EL (cell line): ENCODE measurements at regions not wholly inside any gene's neighbourhood (a gene's known extent, or its start where the extent isn't known, plus 50 kb on each side); places are given as distances from the start of the nearest gene placed in this dataset.

ENCODE experiments used
- DNase-seq: peaks from one replicate; pipeline ENCODE4 v3.0.0-alpha.2; 2016

- DNase-seq, result no peak
Measured at GRCh38 chr9:115966660-115967059, 186.9 kb upstream of the PAPPA start.

DNA sequence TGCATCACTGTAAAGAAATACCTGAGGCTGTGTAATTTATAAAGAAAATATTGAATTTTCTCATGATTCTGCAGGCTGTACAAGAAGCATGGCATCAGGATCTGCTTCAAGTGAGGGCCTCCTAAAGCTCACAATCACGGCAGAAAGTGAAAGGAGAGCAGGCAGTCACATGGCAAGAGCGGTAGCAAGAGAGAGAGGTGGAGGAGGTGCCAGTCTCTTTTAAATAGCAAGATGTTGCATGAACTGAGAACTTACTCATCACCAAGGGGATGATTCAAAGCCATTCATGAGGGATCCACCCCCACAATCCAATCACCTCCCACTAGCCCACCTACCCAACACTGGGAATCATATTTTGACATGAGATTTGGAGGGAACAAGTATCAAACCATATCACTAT is 184.5 kb upstream of the PAPPA start:
- no peak for DNase-seq

GRCh38 chr9:115972362-115972761 is 181.2 kb upstream of the PAPPA start:
- DNase-seq, result no peak

DNA sequence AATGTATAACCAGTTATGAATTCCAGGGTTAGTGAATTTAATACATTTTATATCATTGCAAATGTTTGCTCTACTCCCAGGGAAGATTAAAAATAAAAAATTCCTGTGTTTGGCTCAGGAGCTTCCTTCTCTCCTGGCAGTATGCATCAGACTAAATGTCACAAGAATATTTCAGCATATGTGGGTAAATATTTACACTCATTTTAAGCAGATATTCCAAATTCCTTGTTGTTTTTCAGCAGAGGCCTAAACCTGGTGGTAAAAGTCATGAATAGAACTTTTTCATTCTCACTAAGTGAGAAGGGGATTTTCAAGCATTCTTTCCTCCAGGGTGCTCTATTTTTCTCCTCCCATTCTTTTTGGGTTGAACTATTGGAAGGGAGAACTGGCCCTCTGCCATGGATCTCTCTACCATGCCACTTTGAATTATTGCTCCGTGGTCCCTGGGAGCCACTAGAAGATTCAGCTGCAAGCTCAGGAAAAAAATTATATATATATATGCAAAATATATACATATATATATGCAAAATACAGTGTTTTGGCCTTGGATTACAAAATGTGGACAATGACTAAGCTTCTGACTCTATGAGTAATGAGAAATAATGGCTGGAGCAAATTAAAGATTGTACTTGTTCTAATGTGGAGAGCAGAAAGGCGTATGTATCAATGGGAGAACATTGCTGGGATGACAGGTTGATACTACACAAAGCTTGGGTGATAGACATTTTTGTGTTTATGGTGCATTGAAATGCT is 180.6 kb upstream of the PAPPA start:
- DNase-seq, result no peak

DNA sequence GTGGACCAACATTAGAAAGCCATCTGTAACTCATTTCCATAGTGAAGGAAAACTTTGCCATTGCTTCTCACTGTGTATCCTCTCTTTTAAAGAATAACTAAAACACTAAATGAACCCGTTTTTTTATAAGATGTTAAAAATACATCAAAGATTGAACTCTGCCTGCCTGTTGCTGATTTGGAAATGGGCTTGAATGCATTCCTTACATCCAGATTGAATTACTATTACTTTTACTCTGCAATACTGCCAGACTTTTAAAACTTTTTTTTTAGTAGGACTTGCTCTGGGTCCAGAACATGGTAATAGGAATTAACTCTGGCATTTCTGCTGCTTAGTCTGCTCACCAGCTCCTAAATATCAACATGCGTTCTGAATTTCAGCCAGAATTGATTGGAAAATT is 176.8 kb upstream of the PAPPA start:
- DNase-seq, result no peak

- DNase-seq, result no peak
Measured at GRCh38 chr9:115978091-115978490, 175.5 kb upstream of the PAPPA start.

DNA sequence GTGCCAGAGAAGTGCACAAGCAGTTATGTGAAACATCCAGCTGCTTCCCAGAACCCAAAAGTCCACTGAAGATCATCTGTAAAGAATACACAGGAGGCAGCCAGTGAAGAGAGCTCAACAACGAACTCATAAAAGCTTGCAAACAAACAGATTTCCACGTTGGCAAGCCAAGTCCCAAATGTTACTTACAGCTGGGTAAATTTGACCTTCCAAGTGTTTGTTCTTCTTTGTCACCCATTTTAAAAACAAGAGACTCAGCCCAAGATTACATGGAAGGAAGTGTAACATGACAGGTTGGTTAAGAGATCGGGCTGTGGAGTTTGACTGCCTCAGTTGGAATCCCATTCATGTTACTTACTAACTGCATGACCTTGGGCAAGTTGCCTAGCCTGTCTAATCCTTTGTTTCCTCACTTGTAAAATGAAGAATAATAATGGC is 174.9 kb upstream of the PAPPA start:
- DNase-seq, result no peak

GRCh38 chr9:115980054-115980453 is 173.5 kb upstream of the PAPPA start:
- DNase-seq, result no peak

GRCh38 chr9:115980502-115980901 is 173.1 kb upstream of the PAPPA start:
- no peak for DNase-seq

DNA sequence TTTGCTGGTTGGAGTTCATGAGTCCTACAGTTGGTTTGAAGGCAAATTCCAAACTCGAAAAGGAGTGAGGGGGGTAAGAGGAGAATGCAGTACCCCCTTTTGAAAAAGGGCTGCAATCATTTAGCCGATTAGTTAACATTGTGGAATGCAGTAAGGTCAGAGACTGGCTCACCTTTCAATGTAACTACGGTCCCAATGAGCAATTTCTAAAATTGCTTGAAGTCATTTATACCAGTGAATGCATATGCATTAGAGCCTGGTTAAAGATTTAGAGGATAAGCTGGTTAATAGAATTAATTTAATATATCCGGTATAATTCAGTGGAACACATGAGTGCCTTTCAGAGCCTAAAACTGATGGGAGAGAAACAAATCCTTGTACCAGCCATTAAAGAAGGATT is 172.6 kb upstream of the PAPPA start:
- DNase-seq, result no peak

DNA sequence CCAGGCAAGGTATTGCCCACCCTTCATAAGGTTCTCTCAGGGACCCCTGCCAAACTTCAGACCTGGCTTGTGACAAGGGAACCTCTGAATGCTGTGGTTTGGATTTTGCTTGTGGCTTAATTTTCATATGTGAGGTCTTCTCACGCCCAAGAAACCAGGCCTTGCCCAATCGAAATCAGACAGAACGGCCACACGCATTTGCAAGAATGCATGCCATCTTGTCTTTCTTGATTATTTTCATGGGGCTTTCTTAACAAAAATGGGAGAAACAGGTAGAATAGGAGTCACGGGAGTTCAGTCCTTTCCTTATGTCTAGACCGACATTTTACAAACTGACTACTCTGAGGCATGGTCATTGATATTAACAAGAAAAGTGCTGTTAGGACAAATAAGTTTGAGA is 170.2 kb upstream of the PAPPA start:
- DNase-seq, result no peak

DNA sequence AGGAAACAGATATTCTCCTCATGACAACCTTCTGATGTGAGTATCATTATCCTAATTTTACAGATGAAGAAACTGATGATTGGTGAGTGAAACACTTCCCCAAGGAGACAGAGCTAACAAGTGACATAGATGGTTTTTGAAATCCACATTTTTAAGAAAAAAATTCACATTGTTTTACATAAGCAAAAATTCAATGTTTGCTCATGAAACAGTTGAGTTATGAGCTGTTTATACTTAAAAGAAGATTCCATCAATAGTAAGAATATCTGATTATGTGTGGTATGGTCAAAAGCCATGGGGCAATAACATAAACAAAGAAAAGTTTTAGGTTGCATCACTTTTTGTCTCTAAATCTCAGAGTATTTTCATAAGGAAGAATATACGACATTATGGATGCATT is 167.9 kb upstream of the PAPPA start:
- no peak for DNase-seq

DNA sequence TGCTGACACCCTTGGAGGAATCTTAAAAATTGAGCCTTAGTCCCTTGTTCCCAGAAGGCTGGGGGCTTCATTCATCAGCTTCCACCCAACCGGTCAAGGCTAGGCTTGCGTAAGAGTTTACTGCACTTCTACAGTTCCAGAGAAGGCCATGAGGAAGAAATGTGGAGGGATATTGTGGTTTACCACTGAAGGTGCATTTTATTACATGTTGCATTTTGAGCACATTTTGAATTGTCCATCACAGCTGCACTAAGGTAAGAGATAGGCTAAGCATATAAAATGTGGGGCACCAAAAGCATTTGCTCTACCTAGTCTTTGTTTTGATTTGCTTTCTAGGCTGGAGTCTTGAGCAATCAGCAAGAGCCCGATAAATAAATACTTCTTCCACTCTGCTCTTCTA is 167.1 kb upstream of the PAPPA start:
- no peak for DNase-seq

DNA sequence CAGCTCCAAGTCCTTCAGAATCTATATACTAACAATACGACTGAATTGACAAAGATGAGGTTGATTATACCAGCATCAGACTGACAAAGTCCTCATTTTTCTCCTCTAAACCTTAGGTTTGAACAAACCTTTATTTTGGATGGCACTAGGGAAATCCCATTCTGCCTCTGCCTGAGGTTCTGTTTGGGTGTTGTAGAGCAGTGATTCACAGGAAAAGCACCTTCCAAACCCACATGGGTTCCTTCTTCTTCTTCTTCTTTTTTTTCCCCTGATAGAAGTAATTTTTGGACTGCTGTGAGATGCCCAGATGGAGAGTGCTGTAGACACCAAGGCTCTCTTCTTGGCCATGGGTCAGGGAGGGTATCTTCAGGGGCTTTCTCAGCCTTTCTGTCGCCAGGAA is 164.9 kb upstream of the PAPPA start:
- DNase-seq, result peak; percentile 64

GRCh38 chr9:115989831-115990230 is 163.8 kb upstream of the PAPPA start:
- DNase-seq, result peak; percentile 78

DNA sequence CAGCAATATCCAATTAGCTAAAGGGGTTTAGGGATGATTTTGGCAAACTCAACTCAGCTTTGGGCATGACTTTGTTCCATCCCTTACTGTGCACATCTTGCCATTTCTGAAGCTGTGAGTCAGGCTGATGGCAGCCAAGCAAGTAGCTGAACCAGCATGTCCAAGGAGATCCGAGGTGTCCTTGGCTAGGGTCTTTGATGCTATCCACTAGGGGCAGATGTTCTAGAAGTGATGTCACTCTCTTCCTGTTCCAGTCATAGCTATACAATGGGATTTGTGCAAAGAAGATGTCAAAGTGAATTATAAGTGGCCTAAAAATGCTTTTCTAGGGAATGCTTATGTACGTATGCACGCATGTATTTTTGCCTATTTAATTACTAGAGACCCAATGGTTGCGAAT is 160.8 kb upstream of the PAPPA start:
- DNase-seq, result peak; percentile 99

DNA sequence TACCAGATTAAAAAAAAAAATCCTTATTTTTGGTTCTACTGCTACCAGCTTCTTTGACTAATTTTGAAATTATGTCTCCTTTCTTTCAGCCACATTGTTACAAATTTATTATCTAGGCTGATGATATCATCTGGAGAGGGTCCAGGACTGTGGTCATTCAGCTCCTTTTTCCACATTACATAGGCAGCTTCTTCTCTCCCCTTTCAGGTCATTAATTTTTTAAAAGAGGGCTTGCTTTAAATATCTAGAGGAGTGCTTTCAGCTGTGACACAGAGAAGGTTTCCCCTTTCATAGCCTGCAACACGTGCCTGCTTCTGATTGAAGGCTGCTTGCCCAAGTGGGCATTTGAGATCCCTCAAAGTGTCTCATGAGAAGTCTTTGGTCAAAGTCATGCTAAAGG is 155.7 kb upstream of the PAPPA start:
- peak; percentile 96 for DNase-seq

DNA sequence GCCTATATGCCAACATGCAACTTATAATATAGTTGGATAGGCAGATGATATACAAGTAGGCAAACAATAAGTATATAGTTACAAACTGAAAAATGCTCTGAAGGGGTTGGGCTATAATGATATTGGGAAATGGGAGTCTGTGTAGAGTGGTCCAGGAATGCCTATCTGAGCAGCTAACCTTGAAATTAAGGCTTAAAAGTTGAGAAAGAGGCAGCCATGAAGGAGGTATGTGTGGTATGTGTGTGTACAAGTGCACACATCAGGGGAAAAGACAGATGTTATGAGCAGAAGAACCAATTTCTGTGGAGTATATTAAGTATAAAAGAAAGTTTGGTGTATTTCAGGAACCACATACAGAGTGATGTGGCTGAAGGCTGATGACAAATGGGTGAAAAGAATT is 154.9 kb upstream of the PAPPA start:
- DNase-seq, result peak; percentile 46

- peak; percentile 84 for DNase-seq
Measured at GRCh38 chr9:115999498-115999897, 154.1 kb upstream of the PAPPA start.

- no peak for DNase-seq
Measured at GRCh38 chr9:116000748-116001329, 152.8 kb upstream of the PAPPA start.

DNA sequence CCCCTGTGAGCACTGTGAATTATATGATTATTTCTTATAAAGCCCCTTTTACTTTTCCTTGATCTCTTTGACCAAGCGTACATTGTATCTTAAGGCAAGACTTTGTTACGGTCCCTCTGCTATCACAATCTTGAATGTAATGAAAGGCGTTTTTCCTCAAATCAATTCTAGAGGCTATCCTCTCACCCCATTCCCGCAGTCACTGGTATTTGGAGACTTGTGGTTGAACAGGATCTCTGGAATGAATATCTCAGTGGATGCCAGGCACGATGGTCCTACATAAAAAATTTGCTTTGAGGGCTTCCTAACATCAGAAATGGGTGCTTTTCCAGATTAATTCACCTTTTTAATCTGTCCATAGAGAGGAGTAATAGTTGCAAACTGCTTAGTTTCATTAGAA is 151.4 kb upstream of the PAPPA start:
- no peak for DNase-seq

GRCh38 chr9:116002624-116003023 is 151.0 kb upstream of the PAPPA start:
- peak; percentile 47 for DNase-seq

DNA sequence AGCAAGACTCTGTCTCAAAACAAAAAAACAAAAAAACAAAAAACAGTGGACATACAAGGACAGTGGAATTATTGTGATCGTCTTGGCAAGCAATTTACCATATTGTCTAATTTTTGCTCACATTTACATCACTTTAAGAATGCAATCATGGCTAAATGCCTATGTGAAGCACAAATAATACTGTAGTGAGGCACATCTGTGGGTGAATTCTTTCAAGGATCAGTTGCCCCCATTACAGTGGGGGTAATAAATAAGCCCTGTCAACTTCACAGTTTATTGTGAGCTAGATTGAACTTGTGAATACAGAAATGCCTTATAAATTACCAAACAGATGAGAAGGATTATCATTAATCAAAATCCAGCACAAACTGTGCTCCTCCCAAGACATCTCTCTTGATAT is 150.2 kb upstream of the PAPPA start:
- DNase-seq, result no peak

DNA sequence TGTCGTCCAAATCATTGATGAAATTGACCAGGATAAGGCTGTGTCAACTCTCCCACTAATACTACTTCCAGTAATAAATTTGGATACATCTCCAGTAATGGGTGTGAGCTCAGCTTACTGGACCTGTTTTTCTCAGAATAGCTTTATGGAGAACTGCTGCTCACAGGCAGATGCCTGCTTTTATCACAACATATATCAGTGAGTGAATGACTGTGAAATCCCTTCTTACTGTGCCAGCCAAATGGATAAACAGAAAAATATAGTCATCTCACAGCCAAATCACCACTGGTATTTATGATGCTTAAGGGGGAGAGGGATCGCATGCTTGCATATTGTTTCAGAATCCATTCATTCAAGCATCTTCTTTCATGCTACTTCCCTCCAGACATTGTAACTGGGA is 148.4 kb upstream of the PAPPA start:
- DNase-seq, result no peak

- DNase-seq, result no peak
Measured at GRCh38 chr9:116007824-116008223, 145.8 kb upstream of the PAPPA start.
